ENCODE measurements at regions not wholly inside any gene's neighbourhood (a gene's known extent, or its start where the extent isn't known, plus 50 kb on each side); places are given as distances from the start of the nearest gene placed in this dataset.

DNA sequence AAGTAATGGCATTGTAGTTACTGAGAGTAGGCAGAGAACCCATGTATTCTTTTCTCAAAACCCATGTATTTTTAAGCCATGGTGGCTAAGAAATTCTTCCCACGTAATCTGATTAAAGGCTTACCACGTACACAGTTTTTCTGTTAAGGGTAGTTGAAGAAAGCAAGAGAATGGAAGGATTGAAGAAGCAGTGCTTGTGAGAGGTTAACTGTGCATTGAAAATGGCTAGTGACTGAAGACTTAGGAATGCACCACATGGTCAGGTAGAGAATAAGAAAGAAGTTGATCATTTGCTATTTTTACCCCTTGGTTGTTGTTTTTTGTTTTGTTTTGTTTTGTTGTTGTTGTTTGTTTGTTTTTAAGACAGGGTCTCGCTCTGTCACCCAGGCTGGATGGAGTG lies 178.9 kb upstream of the SNX7 start:
- no peak for DNase-seq (ENCODE audit: low read depth in 1 of 2, low spot score in 1 of 2)

DNA sequence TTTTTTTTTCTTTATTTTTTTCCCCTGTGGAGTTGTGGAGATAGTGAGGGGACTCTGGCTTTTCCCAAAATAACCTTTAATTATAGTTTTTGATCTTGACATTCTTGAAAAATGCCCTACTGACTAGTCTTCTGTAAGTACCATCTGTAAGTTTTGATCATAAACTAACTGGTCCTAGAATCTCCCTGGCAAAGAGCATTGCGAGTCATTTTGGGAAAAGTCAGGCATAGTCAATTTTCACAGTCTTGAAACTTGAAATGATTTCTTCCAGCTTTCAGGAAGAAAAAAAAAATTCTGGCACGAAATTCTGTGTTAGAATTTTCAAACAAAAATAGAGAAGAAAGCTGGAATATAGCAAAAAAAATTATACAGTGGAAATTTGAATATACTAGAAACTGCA lies 181.2 kb upstream of the SNX7 start:
- DNase-seq (ENCODE audit: low read depth in 1 of 2, low spot score in 1 of 2) = no peak

DNA sequence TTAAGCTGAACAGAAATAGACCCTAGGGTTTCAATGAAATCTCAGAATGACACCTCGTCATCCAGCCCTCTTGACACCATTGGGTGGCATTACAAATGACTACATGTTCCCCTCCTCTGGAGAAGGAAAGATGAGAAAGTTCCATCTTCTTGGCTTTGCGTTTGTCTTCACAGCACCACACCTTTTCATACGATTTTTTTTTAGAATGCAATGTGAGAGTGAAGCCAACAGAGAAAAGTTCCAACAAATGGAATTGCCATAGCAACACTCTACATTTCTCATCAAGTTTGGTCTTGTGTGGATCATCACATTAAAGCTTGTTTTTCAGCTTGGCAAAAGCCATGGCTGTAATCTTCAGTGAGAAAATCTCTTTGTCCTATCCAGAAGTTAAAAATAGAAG lies 183.4 kb upstream of the SNX7 start:
- DNase-seq (ENCODE audit: low read depth in 1 of 2, low spot score in 1 of 2) = no peak

DNA sequence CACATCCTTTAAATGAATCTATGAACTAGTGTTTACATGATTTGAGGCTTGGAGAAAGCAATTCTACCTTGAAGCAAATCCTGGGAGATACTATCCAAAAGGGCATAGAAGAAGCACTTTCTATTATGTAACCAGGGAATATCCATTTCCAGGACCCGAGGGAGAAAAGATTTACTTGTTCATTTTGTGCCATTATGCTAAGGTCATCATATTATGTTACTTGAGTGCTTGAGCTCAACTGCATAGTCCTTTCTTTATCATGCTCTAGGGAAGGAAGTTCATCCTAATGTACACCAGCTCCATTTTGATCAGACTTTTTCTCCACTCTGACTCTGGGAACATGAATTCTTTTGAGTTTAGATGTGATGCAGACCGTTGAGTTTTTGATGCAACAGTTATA lies 188.6 kb upstream of the SNX7 start:
- no peak for DNase-seq (ENCODE audit: low read depth in 1 of 2, low spot score in 1 of 2)

DNA sequence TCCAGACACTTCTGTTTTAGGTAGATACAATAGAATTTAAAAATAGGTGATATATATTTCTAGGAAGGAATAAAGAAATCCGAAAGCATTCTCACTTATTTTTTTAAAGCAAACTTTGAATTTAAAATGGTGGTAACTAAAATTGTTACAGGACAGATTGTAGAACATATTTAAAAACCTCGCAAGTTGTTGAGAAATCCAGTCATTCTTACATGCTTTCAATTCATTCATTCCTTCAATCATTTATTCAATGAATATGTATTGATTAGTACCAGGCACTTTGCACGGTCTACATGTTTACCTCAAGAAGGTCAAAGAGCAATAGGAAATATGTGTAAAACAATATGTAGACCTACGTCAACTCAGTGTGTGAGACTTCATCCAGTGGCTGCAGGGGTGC lies 189.9 kb upstream of the SNX7 start:
- no peak for DNase-seq (ENCODE audit: low read depth in 1 of 2, low spot score in 1 of 2)

DNA sequence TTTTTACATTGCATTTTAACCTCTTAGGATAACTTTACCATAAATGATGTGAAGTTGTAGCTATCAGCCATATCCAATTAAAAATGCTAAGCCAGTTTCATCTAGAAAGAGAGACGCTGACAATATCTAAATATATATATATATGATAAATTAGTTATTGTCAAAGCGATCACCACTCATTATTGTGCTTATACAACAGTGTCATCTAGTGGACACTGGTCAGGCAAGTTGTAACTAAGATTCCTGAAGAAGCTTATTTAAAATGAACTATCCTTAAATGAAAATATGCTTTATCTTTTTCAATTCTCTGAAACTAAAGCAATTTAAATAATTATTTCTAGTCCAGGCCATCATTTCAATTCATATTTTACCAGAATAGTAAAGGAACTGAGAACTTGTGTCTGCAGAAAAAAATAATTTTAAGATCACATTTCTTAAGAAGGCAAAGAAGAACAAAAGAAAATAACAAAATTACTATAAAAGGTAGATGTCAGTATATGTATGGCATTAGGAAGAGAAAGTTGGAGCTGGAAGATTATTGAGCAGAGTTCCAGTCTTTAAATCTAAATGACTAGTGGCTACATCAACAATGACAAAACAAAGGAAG lies 193.3 kb upstream of the SNX7 start:
- no peak for DNase-seq (ENCODE audit: low read depth in 1 of 2, low spot score in 1 of 2)

DNA sequence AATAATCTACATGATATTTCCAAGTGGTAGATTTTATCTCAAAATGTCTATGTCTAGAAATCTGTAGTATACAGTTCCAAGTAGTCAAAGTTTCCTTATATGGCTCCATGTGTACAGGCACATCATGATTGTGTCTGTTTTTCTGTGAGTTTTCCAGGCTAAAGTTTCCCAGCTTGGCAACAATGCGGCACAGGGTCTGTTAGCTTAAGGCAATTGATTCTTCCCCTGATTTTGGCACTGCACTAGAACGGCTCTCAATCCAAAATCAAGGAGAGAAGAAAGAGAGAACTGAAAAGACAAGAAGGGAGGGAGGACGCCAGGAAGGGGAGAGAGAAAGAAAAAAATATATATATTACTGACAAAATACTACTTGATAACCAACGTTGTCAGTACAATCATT lies 193.9 kb upstream of the SNX7 start:
- no peak for DNase-seq (ENCODE audit: low read depth in 1 of 2, low spot score in 1 of 2)

DNA sequence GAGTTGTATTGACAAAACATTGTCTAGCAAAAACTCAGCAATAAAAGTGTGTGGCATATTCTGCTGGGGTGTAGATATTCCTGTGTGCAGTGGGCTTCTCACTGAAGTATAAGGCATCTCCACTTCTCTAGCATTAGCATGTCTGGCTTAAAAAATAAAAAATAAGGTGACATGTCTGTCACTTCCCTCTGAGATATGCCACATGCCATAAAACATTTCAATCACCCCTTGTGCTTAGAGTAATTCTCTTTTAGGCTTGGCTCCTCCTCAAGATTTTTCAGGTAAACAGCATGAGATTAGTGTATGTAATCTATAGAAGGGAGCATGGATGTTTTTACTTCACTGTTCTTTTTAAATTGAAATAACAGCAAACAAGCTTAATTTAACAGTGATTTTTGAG lies 194.4 kb upstream of the SNX7 start:
- no peak for DNase-seq (ENCODE audit: low read depth in 1 of 2, low spot score in 1 of 2)

DNA sequence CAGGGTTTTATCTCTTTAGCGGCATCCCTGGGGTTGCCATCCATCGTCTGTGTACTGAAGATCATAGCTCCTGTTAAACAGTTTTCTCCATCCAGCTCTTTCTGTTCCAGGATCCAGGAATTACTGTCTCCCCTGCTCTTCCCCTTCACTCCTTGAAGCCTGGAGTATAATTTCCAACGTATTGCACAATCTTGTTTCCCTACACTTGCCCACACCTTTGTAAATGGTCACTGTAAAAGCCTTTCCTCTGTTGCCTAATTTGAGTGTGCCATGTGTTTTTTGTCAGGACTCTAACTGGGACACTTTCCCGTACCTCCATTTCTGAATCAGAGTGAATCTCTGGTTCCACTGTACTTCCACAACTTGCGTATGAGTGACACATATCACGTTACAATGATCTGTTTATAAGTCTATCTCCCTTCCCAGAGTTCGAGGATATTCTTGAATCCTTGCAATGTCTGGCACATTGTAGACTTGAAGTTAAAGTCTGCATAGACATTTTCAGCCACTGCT lies 199.6 kb upstream of the SNX7 start:
- DNase-seq (ENCODE audit: low read depth in 1 of 2, low spot score in 1 of 2) = no peak

DNA sequence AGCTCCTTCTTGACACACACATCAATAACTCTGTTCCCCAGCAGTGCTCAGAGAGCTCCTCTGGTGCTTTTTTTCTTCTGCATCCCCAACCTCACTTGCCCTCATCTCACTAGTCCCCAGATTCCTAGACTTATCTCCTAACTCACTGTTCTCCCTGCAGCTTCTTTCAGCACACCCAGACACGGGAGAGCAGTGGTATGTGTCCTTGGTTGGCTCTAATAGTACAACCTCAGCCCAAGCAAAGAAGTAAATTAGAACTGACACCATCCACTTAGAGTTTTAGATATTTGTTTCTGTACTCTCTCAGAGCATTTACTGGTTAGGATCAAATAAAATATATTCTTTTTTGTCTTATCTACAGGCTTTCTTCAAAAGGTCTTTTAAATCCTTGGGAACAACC lies 201.4 kb upstream of the SNX7 start:
- no peak for DNase-seq (ENCODE audit: low read depth in 1 of 2, low spot score in 1 of 2)

DNA sequence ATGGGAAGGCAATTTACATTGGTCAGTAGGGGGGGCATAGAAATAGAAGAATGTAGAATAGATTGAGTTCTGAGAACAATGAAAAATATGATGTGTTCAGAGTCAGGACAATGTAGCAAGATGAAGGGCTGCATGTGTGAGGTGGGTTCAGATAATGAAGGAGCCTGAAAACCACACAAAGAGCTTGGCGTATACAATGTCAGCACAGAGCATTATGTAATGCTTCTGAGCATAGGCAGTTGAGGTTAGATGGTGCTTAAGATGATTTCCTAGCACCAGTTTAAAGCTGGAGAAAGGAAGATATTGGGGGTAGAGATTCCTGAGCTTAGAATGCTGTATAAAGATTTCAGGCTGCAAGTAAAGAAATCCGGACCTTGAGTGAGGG lies 202.0 kb upstream of the SNX7 start:
- DNase-seq (ENCODE audit: low read depth in 1 of 2, low spot score in 1 of 2) = no peak

DNA sequence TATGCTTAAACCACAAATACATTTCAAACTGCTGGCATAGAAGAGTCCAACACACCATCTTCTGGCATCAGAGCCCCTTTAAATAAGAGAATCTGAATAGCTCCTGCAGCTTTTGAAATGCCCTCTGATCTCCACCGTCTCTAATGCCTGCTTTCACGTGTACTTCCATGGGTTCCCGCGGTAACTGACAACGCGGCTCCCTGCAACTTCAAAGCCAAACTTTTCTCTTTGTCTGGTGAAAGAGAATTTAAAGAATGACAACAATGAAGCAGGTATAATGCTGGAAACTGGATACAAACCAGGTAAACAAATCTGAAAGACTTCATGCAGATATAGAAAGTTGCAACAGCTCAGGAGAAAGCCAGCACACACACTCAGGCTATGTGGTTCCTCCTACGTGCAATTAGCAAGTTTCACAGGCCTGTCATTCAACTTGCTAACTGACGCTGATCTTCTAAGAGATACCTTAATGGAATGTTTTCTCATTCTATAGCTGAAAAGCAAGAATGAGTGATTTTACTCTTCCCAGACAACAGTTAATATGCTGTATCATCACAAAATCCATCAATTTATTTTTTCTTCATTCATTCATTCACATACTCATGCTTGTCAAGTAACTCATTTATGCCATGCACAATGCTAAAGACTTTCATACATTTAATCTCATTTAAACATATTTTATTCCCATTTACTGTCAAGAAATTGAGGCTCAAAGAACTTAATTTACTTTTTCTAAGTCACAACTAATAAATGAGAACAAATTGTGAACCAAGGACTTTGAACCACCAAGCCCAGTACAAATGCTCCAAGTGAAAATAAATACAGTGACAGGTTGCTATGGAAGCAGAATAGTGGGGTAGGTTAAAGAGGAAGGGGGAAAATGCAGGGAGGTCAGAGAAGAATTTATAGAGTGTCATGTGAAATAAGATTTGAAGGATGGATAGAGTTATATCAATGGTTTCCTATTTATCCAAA lies 202.7 kb upstream of the SNX7 start:
- DNase-seq (ENCODE audit: low read depth in 1 of 2, low spot score in 1 of 2) = no peak

DNA sequence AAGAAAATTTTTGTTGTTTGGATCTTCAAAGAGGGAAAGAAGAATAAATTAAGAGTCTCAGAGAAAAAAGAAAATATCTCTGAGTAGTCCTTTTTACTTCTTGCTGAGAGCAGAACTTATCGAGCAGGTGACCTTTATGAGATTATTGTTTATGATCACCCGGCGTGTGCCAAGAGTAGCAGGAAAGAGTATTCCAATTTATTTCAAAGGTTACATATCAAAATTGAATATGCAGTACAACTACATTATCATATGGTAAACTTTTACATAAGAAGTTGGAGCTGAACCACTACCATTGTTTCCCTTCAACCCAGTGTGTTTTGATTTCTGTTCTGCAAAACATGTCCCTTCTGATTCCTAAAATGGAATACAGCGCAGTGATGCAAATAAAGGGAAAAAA lies 204.3 kb upstream of the SNX7 start:
- DNase-seq (ENCODE audit: low read depth in 1 of 2, low spot score in 1 of 2) = no peak

DNA sequence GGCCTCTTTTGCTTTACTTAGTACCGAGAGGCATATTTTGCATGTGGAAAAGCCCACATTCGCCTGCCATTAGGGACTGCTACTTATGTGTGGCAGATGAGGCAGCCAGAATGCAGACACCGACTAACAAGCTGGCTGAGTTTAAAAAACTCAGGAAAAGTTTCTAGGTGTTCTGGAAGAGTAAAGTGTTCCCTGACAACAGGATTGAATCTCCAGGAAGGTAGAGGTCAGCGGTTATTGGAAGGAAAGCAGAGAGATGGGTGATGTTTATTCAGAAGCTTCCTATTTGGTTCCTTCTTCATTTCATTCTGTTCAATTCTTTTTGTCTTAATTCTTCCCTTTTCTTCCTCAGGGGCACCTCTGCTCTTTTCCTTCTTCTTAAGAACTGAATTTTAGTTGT lies 206.9 kb upstream of the SNX7 start:
- no peak for DNase-seq (ENCODE audit: low read depth in 1 of 2, low spot score in 1 of 2)

DNA sequence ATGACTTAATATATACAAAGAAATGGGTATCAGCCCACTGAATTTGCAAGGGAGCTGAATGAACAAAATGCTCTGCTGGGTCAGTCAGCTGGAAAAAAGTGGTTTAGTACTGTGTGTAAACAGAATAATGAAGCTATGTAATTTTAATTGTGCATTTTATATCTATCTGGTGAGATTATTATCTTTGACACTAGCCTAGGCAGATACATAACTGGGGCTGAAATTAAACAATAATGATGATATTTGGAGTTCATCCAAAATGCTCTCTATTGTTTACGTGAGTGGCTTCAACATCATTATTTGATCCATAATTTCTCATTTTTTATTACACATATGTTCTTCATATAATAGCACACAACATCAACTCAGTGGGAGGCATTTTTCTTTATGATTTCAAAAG lies 208.5 kb upstream of the SNX7 start:
- no peak for DNase-seq (ENCODE audit: low read depth in 1 of 2, low spot score in 1 of 2)

DNA sequence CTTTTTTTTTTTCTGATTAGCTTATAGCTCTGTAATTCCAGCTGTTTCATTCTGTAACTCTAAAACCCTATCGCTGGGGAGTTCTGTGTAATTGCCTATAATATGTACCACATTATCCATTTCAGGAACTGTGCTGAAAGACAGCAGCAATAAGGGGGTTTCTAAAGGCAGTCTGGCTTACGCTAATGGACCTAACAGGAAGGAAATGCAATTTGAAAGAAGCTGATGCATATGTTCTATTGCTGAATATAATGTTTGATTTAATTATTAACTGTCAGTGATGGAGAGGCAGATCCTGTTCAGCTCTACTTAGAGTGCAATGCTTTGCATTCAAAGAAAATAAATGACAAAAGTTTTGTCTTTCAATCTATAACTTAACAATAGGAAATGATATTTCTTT lies 209.4 kb upstream of the SNX7 start:
- no peak for DNase-seq (ENCODE audit: low read depth in 1 of 2, low spot score in 1 of 2)

DNA sequence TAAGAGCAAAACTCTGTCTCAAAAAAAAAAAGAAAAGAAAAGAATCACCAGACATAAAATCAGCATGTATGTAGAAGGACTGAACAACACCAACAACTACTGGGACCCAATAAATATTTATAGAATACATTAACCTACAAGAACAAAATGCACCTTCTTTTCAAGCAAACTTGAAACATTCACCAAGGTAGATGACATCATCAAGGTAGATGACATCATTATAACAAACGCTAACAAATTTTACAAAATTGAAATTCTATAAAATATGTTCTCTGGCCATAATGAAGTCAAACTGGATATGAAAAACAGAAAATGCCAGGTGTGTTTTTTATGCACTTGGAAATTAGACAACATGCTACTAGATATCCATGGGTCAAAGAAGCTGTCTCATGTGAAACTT lies 220.2 kb upstream of the SNX7 start:
- DNase-seq (ENCODE audit: low read depth in 1 of 2, low spot score in 1 of 2) = no peak

DNA sequence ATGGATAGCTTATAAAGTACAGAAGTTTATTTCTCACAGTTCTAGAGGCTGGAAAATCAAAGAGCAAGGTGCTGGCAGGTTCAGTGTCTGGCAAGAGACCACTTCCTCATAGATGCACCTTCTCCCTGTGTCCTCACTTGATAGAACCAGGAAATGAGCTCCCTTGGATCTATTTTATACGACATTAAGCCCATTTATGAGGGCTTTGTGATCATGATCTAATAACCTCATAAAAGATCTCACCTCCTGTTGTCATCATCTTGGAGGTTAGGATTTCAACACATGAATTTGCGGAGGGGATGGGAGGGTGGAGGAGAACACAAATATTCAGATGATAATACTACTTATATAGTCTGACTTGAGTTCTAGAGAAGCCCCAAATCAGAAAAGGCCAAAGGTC lies 222.1 kb upstream of the SNX7 start:
- DNase-seq (ENCODE audit: low read depth in 1 of 2, low spot score in 1 of 2) = no peak

DNA sequence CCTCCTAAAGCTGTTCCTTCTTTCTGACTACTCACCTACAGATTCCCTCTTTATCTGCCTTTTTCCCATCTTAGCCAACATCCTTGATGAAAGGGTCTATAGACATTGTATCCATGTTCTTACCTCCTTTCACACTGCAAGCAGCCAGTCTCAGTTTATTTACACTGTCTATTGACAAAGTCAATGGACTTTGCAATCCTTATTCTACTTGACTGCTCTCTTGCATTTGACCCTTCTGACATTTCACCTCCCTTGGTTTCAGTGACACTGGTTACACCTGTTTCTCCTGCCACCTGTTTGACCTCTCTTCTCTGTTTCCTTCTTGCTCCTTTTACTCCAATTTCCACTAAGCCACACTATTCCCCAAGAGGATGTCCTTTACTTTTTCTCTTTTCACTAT lies 224.0 kb upstream of the SNX7 start:
- DNase-seq (ENCODE audit: low read depth in 1 of 2, low spot score in 1 of 2) = no peak

DNA sequence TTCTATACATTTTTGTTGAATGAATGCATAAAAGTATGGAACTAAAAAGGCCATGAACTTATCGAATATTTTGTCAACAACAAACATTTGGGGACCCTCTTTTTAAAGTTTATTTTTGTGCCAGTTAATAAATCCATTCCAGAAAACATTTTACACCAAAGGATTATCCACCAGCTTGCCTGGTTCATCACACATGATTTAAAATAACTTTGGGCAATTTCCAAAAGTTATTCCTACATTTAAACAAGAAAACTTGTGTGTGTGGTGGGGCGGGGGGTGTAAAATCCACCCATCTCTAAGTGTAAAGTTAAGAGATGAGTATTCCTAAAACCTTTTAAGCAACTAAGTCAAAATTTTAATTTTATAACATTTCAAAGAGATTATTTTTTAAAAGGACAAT lies 224.5 kb upstream of the SNX7 start:
- DNase-seq (ENCODE audit: low read depth in 1 of 2, low spot score in 1 of 2) = no peak

DNA sequence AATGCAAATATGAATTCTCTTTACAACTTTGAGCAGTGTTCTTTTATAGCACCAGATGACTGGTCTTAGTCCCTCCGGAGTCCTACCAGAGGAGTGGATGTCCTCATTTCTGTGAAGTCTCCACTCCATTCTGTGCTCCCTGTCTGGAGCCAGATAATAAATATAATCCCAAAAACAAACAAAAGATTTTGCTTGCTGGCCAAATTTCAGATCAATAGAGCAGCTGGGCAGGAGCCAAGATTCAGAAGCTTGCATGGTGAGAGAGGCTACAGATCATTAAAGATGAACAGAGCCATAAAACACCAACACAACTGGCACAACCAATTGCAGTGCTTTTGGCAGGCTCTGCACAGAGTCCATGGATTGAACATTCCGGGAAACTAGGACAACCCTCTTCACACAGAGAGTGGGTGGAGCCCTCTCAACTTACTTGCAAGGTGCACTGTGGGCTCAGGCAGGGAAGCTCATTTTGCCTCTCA lies 231.5 kb upstream of the SNX7 start:
- no peak for DNase-seq (ENCODE audit: low read depth in 1 of 2, low spot score in 1 of 2)

DNA sequence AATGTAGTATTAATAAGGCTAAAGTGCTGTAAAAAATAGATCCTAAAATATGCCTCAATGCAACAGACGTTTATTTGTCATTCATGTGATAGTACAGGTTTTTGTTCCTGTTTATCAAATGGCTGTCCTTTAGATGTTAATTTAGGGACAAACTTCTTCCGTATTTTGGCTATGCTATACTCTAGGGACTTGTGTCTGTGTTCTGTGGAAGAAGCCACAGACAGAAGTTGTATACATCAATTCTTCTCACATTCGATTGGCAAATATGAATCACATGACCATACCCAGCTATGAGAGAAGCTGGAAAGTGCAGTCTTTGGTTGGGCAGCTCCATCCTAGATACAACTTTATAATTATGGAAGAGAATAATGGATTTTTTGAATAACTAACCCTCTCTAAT lies 232.7 kb upstream of the SNX7 start:
- no peak for DNase-seq (ENCODE audit: low read depth in 1 of 2, low spot score in 1 of 2)

DNA sequence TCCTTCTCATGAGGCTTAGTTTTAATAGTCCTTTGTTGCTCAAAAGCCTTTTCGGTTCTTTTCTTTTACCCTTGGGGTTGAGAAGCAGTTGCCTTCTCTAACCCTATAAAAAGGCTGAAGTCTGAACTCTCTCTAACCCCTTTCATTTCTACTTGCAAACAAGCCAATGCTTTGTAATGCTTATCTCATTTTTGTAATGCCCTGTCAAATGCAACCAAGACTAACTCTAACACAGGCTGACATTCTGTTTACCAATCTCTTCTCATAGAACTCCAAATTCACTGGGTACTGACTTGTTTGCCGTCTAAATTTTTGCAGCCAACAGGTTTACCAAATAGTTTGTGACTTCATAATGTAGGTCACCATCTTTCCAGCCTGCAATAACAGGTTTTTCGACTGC lies 233.9 kb upstream of the SNX7 start:
- no peak for DNase-seq (ENCODE audit: low read depth in 1 of 2, low spot score in 1 of 2)

Measured in stimulated activated CD4-positive, alpha-beta T cell treated with anti-CD3 and anti-CD28 coated beads, Interleukin-15, amount 100 ng/mL, for 1 hour (primary cell).